IMR-90 (cell line): ENCODE measurements at regions not wholly inside any gene's neighbourhood (a gene's known extent, or its start where the extent isn't known, plus 50 kb on each side); places are given as distances from the start of the nearest gene placed in this dataset.

Source experiments
- ATAC-seq: fragments of 200-7000 bp; cut with Tn5 transposase; 2 replicates; pipeline ENCODE4 v1.9.1; 2020; ENCODE audit warnings: low read depth, mild to moderate bottlenecking, moderate library complexity
- BruUV-seq: library from RNA; stranded (reverse); fragments of 400-500 nt; replicated peaks from 2 replicates; lab custom pipeline; 2021; lab: Mats Ljungman, UMichigan
- CTCF ChIA-PET: fragments of 300-600 bp; formaldehyde crosslinking; extraction: SDS; loops from one replicate; lab custom pipeline; 2021; ENCODE audit warnings: antibody characterized with exemption; lab: Yijun Ruan, JAX
- POLR2A ChIA-PET: fragments of 300-600 bp; sonication (Branson Sonifier 250); formaldehyde crosslinking; loops from one replicate; lab custom pipeline; 2022; ENCODE audit warnings: antibody characterized with exemption; ENCODE audit not compliant: unreplicated experiment; lab: Charles Lee
- DNase-seq: peaks from one replicate; pipeline ENCODE4 v3.0.0; 2013
- H2AFZ ChIP-seq: replicated peaks from 2 replicates; pipeline ENCODE3; 2013; ENCODE audit warnings: low read length, mild to moderate bottlenecking; ENCODE audit not compliant: poor library complexity
- H2AK5ac ChIP-seq: 2 replicates; pipeline ENCODE4 v1.6.1; 2013; ENCODE audit warnings: low read depth, low read length, inconsistent platforms
- H2AK9ac ChIP-seq: replicated peaks from 2 replicates; pipeline ENCODE3; 2013; ENCODE audit warnings: mild to moderate bottlenecking, low read depth, low read length, moderate library complexity; ENCODE audit not compliant: poor library complexity
- H2BK120ac ChIP-seq: 2 replicates; pipeline ENCODE4 v1.6.1; 2013; ENCODE audit warnings: low read depth, low read length, inconsistent platforms
- H2BK15ac ChIP-seq: 3 replicates; pipeline ENCODE4 v1.6.1; 2013; ENCODE audit warnings: low read depth, low read length, inconsistent platforms
- H2BK20ac ChIP-seq: 2 replicates; pipeline ENCODE4 v1.6.1; 2013; ENCODE audit warnings: low read depth, mild to moderate bottlenecking, inconsistent platforms, low read length, moderate library complexity
- H2BK5ac ChIP-seq: 2 replicates; pipeline ENCODE4 v1.6.1; 2013; ENCODE audit warnings: mild to moderate bottlenecking, low read depth, low read length, inconsistent platforms; ENCODE audit not compliant: poor library complexity, severe bottlenecking
- H3K14ac ChIP-seq: replicated peaks from 2 replicates; pipeline ENCODE4 v1.6.1; 2013; ENCODE audit warnings: low read depth, low read length, inconsistent platforms
- H3K18ac ChIP-seq: 2 replicates; pipeline ENCODE4 v1.6.1; 2013; ENCODE audit warnings: low read depth, low read length, control low read depth
- H3K23ac ChIP-seq: 2 replicates; pipeline ENCODE4 v1.6.1; 2013; ENCODE audit warnings: low read depth, low read length, inconsistent platforms
- H3K27ac ChIP-seq: 2 replicates; pipeline ENCODE4 v1.5.1; 2013; ENCODE audit warnings: mild to moderate bottlenecking, control low read depth, low read length; ENCODE audit not compliant: insufficient read depth
- H3K27me3 ChIP-seq: 2 replicates; pipeline ENCODE4 v1.6.1; 2013; ENCODE audit warnings: low read length; ENCODE audit not compliant: control insufficient read depth, insufficient read depth
- H3K36me3 ChIP-seq: 2 replicates; pipeline ENCODE4 v1.6.1; 2013; ENCODE audit warnings: low read length, mixed read lengths; ENCODE audit not compliant: control insufficient read depth, insufficient read depth
- H3K4ac ChIP-seq: 2 replicates; pipeline ENCODE4 v1.6.1; 2013; ENCODE audit warnings: low read depth, low read length, inconsistent platforms
- H3K4me1 ChIP-seq: 2 replicates; pipeline ENCODE4 v1.6.1; 2013; ENCODE audit warnings: low read length, mixed read lengths; ENCODE audit not compliant: control insufficient read depth, insufficient read depth
- H3K4me2 ChIP-seq: 2 replicates; pipeline ENCODE4 v1.6.1; 2013; ENCODE audit warnings: low read depth, mild to moderate bottlenecking, control low read depth, low read length, moderate library complexity
- H3K4me3 ChIP-seq: 2 replicates; pipeline ENCODE4 v1.5.1; 2013; ENCODE audit warnings: low read depth, mild to moderate bottlenecking, control low read depth, low read length, moderate library complexity; ENCODE audit not compliant: insufficient read depth
- H3K56ac ChIP-seq: 2 replicates; pipeline ENCODE4 v1.6.1; 2013; ENCODE audit warnings: low read length, inconsistent platforms; ENCODE audit not compliant: insufficient read depth; ENCODE audit errors: extremely low read depth
- H3K79me1 ChIP-seq, 2 experiments: 2 replicates each; pipeline ENCODE4 v1.6.1; 2013; ENCODE audit warnings: low read length in 2 of 2, inconsistent platforms in 1 of 2, low read depth in 1 of 2
- H3K9ac ChIP-seq: 2 replicates; pipeline ENCODE4 v1.6.1; 2013; ENCODE audit warnings: low read depth, low read length, control low read depth
- H3K9me1 ChIP-seq: 2 replicates; pipeline ENCODE4 v1.6.1; 2013; ENCODE audit warnings: low read length, inconsistent platforms; ENCODE audit not compliant: insufficient read depth
- H3K9me3 ChIP-seq: 2 replicates; pipeline ENCODE4 v1.6.1; 2013; ENCODE audit warnings: low read length; ENCODE audit not compliant: control insufficient read depth, insufficient read depth
- H4K20me1 ChIP-seq: 2 replicates; pipeline ENCODE4 v1.6.1; 2013; ENCODE audit warnings: low read length, inconsistent platforms; ENCODE audit not compliant: insufficient read depth
- H4K5ac ChIP-seq: 2 replicates; pipeline ENCODE4 v1.6.1; 2013; ENCODE audit warnings: mild to moderate bottlenecking, low read depth, low read length, control low read depth
- H4K8ac ChIP-seq, 2 experiments: 2 replicates each; pipeline ENCODE4 v1.6.1; 2013; ENCODE audit warnings: low read depth in 2 of 2, low read length in 2 of 2, control low read depth in 1 of 2, inconsistent platforms in 1 of 2
- H4K91ac ChIP-seq: 2 replicates; pipeline ENCODE4 v1.6.1; 2013; ENCODE audit warnings: low read depth, low read length, inconsistent platforms; ENCODE audit not compliant: insufficient read depth
- BHLHE40 ChIP-seq: fragments of 150-350 bp; IDR thresholded peaks from 2 replicates; pipeline ENCODE4 v1.6.1; 2016; ENCODE audit warnings: mild to moderate bottlenecking, low read depth, low read length
- CEBPB ChIP-seq: IDR thresholded peaks from 2 replicates; pipeline ENCODE4 v1.6.1; 2012; ENCODE audit warnings: low read depth, low read length, improper control_type of control experiment
- CHD1 ChIP-seq: IDR thresholded peaks from 2 replicates; pipeline ENCODE4 v1.6.1; 2012; ENCODE audit warnings: low read depth, low read length, improper control_type of control experiment
- FOS ChIP-seq: fragments of 150-350 bp; IDR thresholded peaks from 2 replicates; pipeline ENCODE4 v1.6.1; 2016; ENCODE audit warnings: low read depth, low read length
- MAFK ChIP-seq: IDR thresholded peaks from 2 replicates; pipeline ENCODE4 v1.6.1; 2012; ENCODE audit warnings: low read depth, low read length, improper control_type of control experiment
- MAZ ChIP-seq: IDR thresholded peaks from 2 replicates; pipeline ENCODE4 v1.6.1; 2012; ENCODE audit warnings: low read depth, mild to moderate bottlenecking, low read length, improper control_type of control experiment, moderate library complexity, borderline replicate concordance
- MXI1 ChIP-seq: IDR thresholded peaks from 2 replicates; pipeline ENCODE4 v1.6.1; 2012; ENCODE audit warnings: low read depth, mild to moderate bottlenecking, low read length, moderate library complexity, borderline replicate concordance
- NFE2L2 ChIP-seq: fragments of 150-350 bp; IDR thresholded peaks from 2 replicates; pipeline ENCODE4 v1.6.1; 2016; ENCODE audit warnings: low read depth, mild to moderate bottlenecking, low read length
- POLR2A ChIP-seq: IDR thresholded peaks from 2 replicates; pipeline ENCODE4 v1.6.1; 2012; ENCODE audit warnings: mild to moderate bottlenecking, low read depth, low read length
- RAD21 ChIP-seq: IDR thresholded peaks from 2 replicates; pipeline ENCODE4 v1.6.1; 2012; ENCODE audit warnings: low read length, improper control_type of control experiment
- RCOR1 ChIP-seq: IDR thresholded peaks from 2 replicates; pipeline ENCODE4 v1.6.1; 2012; ENCODE audit warnings: mild to moderate bottlenecking, low read length, improper control_type of control experiment; ENCODE audit not compliant: insufficient replicate concordance
- RFX5 ChIP-seq: IDR thresholded peaks from 2 replicates; pipeline ENCODE4 v1.8.0; 2012; ENCODE audit warnings: low read depth, mild to moderate bottlenecking, low read length, moderate library complexity
- SMC3 ChIP-seq: fragments of 150-350 bp; IDR thresholded peaks from 2 replicates; pipeline ENCODE4 v1.6.1; 2016; ENCODE audit warnings: low read depth, mild to moderate bottlenecking, antibody characterized with exemption, low read length, moderate library complexity
- WGBS, 2 experiments: methylation state at CpG; one replicate each; pipeline versions ENCODE4 v1.1.5 to v1.1.7; 2013; ENCODE audit warnings: missing lambda C conversion rate in 2 of 2; ENCODE audit not compliant: insufficient read length in 1 of 2; ENCODE audit errors: extremely low coverage in 2 of 2; 5-methylcytosine and 5-hydroxymethylcytosine counted together
- dilution Hi-C: fragments of 300-500 bp; cut with HindIII; formaldehyde crosslinking; loops from one replicate; pipeline ENCODE4 v1.14.3; 2018; ENCODE audit warnings: low sequenced_read_pairs; ENCODE audit not compliant: unreplicated experiment
- in situ Hi-C: fragments of 300-500 bp; cut with MboI; formaldehyde crosslinking; loops from 3 replicates; pipeline ENCODE4 v1.14.3; 2019; ENCODE audit warnings: low sequenced_read_pairs, inconsistent platforms, mixed read lengths
- intact Hi-C: fragments of 100-400 bp; cut with micrococcal nuclease; formaldehyde crosslinking; loops from 2 replicates; pipeline ENCODE4 v1.10.0; 2022
- TF ChIP-seq, protein P1 (sequence below): fragments of 150-350 bp; IDR thresholded peaks from 2 replicates; pipeline ENCODE4 v1.6.1; 2016; ENCODE audit warnings: low read depth, mild to moderate bottlenecking, low read length, moderate library complexity, borderline replicate concordance
- TF ChIP-seq, protein P2 (sequence below): conservative IDR thresholded peaks from 2 replicates; pipeline ENCODE4 v1.5.1; 2012; ENCODE audit warnings: mild to moderate bottlenecking, low read depth, low read length, improper control_type of control experiment
- TF ChIP-seq, protein P3 (sequence below): fragments of 150-350 bp; IDR thresholded peaks from 2 replicates; pipeline ENCODE4 v1.6.1; 2017; ENCODE audit warnings: mild to moderate bottlenecking, antibody characterized with exemption, low read length, low read depth

DNA sequence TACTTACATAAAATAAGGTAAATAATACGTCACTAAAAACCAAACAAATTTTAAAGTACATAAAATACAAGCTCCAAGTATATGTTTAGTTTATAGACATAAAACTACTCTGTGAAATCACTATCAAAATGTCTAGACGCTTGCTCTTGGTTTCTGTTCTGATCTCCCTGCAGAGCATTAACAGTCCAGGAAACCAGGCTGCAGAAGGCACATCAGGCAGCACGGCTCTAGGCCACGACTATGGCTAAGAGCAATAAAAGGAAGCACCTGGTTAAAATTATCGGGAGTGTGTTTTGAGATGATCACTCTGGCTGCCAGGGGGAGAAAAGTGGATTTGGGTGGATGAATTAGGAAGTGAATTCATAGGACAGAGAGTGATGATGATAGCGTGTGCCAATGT is 196.0 kb upstream of the SPHKAP start:
- Histone ChIP-seq H3K79me1 (no peaks in the 10 kb centered on the region), H2AK5ac (no peak overlapping the region), H3K36me3 (no peaks in the 10 kb centered on the region), H3K4ac (no peak overlapping the region), H3K4me1 (no peaks in the 10 kb centered on the region), H3K27me3 (no peaks in the 10 kb centered on the region), H4K91ac (no peak overlapping the region), H4K8ac (no peak overlapping the region), H3K4me2 (no peak overlapping the region), H2BK15ac (no peak overlapping the region), H3K18ac (no peak overlapping the region), H2AFZ (no peak overlapping the region), H4K5ac (no peak overlapping the region), H3K14ac (no peak overlapping the region), H3K9me3 (peaks cover 15% of the 10 kb centered on the region), H3K9ac (no peak overlapping the region), H2AK9ac (peak overlapping the region; percentile 28), H3K56ac (no peak overlapping the region), H3K9me1 (no peaks in the 10 kb centered on the region), H3K27ac (no peak overlapping the region), H2BK20ac (no peak overlapping the region), H3K23ac (no peak overlapping the region), H2BK120ac (no peak overlapping the region), H4K20me1 (no peaks in the 10 kb centered on the region), H3K4me3 (no peak overlapping the region), H2BK5ac (no peak overlapping the region)
- no CpG with 5 or more reads among the region's 6 CpGs for whole genome bisulfite sequencing, 2 experiments
- in situ Hi-C loops (no loop called here), dilution Hi-C loops (no loop called here), intact Hi-C loops (no loop called here)
- DNase-seq = no peak
- POLR2A ChIA-PET = no interaction called here
- no peak for ATAC-seq
- TF ChIP-seq NFE2L2 (no peak), RCOR1 (no peak), POLR2A (no peak), CHD1 (no peak), RFX5 (no peak), MAZ (no peak), BHLHE40 (no peak), MXI1 (no peak), FOS (no peak), CEBPB (no peak), SMC3 (no peak), MAFK (no peak), RAD21 (no peak)
- TF ChIP-seq, protein P1, sequence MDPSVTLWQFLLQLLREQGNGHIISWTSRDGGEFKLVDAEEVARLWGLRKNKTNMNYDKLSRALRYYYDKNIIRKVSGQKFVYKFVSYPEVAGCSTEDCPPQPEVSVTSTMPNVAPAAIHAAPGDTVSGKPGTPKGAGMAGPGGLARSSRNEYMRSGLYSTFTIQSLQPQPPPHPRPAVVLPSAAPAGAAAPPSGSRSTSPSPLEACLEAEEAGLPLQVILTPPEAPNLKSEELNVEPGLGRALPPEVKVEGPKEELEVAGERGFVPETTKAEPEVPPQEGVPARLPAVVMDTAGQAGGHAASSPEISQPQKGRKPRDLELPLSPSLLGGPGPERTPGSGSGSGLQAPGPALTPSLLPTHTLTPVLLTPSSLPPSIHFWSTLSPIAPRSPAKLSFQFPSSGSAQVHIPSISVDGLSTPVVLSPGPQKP = no peak
- TF ChIP-seq, protein P2, sequence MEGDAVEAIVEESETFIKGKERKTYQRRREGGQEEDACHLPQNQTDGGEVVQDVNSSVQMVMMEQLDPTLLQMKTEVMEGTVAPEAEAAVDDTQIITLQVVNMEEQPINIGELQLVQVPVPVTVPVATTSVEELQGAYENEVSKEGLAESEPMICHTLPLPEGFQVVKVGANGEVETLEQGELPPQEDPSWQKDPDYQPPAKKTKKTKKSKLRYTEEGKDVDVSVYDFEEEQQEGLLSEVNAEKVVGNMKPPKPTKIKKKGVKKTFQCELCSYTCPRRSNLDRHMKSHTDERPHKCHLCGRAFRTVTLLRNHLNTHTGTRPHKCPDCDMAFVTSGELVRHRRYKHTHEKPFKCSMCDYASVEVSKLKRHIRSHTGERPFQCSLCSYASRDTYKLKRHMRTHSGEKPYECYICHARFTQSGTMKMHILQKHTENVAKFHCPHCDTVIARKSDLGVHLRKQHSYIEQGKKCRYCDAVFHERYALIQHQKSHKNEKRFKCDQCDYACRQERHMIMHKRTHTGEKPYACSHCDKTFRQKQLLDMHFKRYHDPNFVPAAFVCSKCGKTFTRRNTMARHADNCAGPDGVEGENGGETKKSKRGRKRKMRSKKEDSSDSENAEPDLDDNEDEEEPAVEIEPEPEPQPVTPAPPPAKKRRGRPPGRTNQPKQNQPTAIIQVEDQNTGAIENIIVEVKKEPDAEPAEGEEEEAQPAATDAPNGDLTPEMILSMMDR = no peak
- TF ChIP-seq, protein P3, sequence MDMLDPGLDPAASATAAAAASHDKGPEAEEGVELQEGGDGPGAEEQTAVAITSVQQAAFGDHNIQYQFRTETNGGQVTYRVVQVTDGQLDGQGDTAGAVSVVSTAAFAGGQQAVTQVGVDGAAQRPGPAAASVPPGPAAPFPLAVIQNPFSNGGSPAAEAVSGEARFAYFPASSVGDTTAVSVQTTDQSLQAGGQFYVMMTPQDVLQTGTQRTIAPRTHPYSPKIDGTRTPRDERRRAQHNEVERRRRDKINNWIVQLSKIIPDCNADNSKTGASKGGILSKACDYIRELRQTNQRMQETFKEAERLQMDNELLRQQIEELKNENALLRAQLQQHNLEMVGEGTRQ = no peak
- no TSS peak for BruUV-seq
- CTCF ChIA-PET = no interaction called here
